GM20000 (cell line): ENCODE measurements at regions not wholly inside any gene's neighbourhood (a gene's known extent, or its start where the extent isn't known, plus 50 kb on each side); places are given as distances from the start of the nearest gene placed in this dataset.

Source experiments
- DNase-seq: peaks from one replicate; pipeline ENCODE4 v3.0.0; 2012; ENCODE audit warnings: low spot score
- CTCF ChIP-seq: IDR thresholded peaks from 2 replicates; pipeline ENCODE4 v1.5.1; 2012; ENCODE audit warnings: mild to moderate bottlenecking, control low read depth; ENCODE audit errors: extremely low read depth, missing control alignments

GRCh38 chr15:95901271-95901670 is 429.2 kb upstream of the NR2F2 start:
- TF ChIP-seq CTCF = no peak
- no peak for DNase-seq

GRCh38 chr15:95902606-95903005 is 427.9 kb upstream of the NR2F2 start:
- no peak for TF ChIP-seq CTCF

GRCh38 chr15:95903352-95903751 is 427.1 kb upstream of the NR2F2 start:
- DNase-seq = peak; percentile 12
- TF ChIP-seq CTCF = no peak

More at GRCh38 chr15:95902606-95903005, 427.9 kb upstream of the NR2F2 start:
- no peak for DNase-seq

DNA sequence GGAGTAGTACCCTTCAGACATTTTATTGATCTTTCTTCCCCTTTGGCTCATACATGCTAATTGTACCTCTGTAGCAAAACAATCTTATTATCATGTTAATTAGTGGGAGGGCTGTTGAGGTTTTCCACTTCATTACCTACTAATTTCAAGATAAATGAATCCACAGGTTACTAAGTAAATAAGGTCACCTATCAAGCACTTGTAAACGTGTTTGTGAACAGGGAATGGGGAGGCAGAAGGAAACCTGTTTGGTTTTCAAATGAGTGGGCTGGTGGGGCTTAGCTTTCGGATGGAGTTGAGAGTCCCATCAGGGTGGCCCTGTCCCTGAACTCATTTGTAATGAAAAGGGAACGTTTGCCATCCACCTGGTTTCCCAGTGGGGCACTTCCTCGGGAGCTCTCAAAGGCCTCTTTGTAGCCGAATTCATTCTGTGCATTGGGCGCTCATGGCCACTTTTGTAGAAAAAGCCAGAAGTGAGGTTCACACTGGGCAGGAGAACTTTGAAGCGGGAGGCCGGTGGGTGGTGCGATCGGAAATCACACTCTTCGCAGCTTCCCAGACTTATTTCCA is 419.8 kb upstream of the NR2F2 start:
- no peak for TF ChIP-seq CTCF
- DNase-seq = no peak

GRCh38 chr15:95911570-95912279 is 418.8 kb upstream of the NR2F2 start:
- TF ChIP-seq CTCF = no peak
- no peak for DNase-seq

- no peak for DNase-seq
- no peak for TF ChIP-seq CTCF
Measured at GRCh38 chr15:95912280-95912625, 418.2 kb upstream of the NR2F2 start.

DNA sequence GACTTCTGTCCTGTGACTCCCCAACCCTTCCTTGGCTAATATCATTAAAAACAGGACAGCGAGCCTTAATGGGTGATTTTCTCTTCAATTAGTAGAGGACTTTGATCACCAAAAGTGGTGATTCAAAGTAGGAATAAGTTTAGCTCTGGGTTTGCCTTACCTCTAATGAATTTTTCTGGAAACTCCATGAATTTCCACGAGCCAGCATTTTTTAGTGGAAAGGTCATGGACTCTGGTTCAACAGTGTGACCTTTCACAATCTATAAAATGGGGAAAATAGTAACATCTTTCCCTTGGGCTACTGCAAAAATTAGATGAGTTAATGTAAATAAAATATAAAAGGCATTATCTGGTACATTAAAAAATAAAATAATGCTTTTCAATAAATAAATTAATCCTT is 417.8 kb upstream of the NR2F2 start:
- no peak for DNase-seq
- no peak for TF ChIP-seq CTCF
